Stimulated activated CD8-positive, alpha-beta memory T cell treated with anti-CD3 and anti-CD28 coated beads, Interleukin-2, amount 100 ng/mL, for 48 hours (primary cell): ENCODE measurements at regions not wholly inside any gene's neighbourhood (a gene's known extent, or its start where the extent isn't known, plus 50 kb on each side); places are given as distances from the start of the nearest gene placed in this dataset.

Source experiments
- DNase-seq, 2 donors: peaks; one replicate each; pipeline ENCODE4 v3.0.0-alpha.2; 2020; ENCODE audit warnings: low read depth in 2 of 2

DNA sequence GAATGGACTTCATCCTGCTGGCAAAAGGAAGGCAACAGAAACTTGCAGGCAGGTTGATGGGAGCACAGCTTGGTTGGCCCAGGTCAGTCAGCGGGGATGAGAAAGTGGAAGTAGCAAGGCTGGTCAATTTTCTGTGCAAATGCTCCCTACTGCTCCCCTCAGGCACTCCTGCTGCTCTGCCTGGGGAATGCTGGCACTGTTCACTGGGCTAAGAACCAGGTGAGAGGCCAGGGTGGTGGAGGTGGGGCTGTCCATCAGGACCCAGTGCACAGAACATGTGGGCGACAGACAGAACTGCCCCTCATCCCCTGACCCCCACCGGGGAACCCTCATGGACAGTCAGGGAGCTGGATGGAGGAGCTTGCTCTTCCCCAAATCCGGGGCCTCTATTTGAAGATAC lies 593.1 kb downstream of the IRX1 start:
- no peak for DNase-seq

DNA sequence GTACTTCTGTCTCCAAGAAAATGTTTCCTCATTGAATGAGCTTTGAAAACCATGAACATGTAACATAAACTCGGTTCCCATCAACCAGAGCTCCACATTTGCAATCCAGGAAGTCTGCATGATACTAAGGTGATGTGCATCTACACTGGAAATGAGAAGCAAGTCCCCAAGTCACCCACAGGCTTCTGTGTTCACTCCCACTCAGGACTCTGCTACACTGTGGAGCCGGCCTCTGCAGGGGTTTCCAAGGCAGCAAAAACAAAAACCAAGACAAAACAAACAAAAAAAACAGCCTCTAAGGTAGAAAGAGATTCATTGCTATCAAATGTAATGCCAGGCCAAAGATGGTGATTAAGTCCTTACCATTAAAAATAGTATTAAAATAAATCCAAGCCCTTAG lies 593.7 kb downstream of the IRX1 start:
- no peak for DNase-seq

DNA sequence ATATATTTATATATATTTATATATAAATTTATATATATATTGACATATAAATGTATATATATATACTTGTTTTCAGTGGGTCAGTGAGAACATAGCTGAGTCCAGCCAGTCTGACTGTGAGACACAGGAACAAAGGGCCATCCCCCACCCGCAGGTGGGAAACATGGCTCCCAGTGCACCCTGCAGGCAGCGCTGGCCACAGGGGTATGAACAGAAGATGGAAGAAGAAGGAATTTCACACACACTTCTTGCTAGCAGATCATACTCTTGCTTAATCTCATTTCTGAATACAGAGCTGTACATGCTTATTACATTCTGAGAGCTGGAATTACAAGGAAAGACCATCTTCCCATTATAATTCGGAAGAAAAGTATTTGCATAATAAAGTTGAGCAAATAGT lies 595.4 kb downstream of the IRX1 start:
- no peak for DNase-seq

DNA sequence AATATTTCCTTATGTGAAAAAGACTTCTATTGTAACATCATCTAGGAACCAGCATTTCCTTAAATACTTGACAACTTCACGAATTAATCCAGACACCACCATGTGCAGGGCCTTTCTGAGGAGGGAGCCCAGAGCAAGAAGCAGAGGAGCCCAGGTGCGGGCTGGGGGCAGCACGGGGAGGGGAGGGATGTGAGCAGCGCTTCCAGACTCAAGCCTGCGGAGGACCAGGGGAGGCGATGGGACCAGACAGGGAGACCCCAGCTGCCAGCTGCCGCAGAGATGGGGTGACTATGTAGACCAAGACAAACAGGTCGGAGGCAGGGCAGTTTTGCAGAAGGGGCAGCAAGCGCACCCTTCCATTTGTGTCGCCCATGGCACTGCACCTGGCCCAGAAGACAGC lies 596.1 kb downstream of the IRX1 start:
- no peak for DNase-seq

DNA sequence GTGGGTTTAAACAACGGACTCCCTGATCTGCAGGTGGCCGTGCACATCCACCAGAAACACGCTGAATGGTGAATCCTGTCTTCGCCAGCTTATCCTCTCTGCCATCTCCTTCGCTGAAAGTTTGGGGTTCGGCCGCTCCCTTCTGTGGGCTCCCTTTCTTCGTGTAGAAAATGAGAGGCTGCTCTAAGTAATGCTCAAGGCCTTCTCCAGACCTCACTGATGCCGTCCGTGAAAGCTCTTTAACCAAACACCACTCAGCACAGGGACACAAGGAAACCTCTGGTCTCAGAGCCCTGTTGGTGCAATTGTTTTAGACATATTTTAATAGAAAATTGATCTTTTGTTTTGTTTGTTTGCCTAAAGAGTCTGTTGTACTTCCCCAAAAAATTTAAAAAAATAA lies 596.5 kb downstream of the IRX1 start:
- DNase-seq: no peak

DNA sequence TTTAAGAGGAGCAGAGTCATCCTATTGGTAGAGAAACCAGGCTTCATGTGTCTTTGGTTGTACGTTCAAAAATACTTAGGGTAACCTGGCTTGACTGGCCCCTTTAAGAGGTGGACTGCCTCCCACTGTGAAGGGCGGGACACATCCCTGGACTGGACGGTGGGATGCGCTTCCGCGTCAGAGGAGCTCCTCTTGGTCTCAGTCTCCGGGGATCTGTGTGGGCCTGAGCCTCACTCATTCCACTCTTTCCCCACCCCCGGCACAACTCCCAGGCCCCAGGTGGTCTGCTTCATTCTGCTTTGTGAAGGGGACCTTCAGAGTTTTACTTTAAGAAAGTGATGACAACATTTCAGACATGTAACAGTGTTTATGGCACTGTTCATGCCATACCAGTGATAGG lies 601.1 kb downstream of the IRX1 start:
- no peak for DNase-seq

DNA sequence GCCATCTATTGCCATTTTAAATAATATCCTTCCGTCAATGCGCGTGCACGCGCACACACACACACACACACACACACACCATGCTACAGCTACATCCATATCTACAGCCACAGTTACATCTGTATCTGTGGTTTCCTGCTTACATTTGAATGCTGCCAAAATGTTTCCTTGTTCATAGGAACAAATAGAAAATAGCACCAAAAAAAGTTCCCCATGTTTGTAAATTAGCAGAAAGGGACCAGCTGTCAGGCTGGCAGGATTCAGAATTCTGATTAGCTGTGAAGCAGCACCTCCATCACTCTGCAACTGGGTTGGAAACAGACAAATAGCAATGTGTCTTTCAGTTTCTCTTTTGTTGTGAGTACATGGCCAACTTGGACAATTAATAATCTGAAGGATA lies 601.5 kb downstream of the IRX1 start:
- DNase-seq: no peak

DNA sequence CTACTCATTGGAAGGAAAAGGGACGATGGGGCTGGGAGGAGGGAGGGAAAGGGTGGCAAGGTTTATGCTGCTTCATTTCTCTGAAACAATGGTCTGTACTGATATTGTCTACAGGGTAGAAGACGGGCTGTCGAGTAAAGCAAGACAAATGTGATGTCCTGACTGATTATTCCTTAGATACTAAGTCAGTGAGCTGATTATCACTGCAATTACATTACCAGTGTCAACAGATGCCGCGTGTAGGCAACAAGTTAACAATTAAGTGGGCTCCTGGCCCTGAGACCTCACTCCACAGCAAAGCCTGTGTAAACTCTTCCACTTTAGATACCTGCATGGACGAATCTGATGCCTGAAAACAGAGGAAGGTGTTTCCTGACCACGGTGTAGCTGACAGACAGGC lies 602.8 kb downstream of the IRX1 start:
- DNase-seq: no peak

DNA sequence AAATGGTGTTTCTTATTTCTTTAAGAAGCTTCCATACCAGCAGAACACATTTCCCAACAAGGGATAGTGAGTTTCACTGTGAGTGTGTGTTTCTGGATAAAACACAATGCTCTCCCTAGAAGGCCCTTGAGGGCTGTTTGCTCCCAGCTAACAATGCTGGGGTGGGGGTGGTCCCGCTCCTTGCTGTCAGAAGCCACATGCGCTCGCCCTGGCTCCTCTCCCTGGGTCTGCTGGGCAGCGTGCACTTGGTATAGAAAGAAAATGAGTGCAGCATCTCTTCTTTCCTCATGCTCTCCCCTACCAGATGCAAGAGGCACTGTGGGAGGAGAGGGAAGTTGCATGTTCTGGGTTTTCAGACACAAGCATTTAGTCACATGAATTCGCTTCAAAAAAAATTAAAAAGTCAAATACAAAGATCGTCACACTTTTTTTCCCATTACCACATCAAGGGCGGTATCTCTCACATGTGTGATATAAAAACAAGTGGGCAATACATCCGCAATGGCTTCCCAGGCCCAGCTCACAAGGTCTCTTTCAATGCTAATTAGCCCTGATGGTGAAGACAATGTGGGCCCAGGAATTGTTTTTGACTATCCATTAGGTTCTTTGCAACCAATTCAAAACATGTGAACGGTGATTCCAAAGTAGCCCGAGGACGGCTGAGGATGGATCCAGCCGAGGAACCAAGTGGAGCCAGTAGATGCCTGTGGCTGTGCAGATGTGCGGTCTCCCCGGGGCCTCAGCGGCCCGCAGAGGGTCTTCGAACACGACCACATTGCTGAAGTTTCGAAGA lies 603.6 kb downstream of the IRX1 start:
- no peak for DNase-seq

DNA sequence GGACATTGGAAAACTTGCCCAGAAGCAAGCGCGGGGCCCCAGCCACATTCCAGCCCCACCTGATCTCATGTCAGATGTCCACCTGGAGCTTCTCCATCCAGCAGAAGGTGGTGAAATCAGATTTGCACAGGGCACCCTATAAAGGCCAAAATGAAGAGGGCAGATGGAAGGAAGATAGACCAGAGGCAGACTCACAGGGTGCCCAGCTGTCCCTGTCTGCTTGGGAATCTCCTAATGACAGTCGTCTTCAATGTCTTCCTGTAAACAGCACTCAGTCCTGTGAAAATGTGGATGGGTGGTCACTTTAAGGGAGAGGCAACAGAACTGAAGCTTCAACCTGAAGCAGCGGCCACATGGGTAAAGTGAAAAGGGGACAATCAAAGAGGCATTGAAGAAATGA lies 607.5 kb downstream of the IRX1 start:
- no peak for DNase-seq

DNA sequence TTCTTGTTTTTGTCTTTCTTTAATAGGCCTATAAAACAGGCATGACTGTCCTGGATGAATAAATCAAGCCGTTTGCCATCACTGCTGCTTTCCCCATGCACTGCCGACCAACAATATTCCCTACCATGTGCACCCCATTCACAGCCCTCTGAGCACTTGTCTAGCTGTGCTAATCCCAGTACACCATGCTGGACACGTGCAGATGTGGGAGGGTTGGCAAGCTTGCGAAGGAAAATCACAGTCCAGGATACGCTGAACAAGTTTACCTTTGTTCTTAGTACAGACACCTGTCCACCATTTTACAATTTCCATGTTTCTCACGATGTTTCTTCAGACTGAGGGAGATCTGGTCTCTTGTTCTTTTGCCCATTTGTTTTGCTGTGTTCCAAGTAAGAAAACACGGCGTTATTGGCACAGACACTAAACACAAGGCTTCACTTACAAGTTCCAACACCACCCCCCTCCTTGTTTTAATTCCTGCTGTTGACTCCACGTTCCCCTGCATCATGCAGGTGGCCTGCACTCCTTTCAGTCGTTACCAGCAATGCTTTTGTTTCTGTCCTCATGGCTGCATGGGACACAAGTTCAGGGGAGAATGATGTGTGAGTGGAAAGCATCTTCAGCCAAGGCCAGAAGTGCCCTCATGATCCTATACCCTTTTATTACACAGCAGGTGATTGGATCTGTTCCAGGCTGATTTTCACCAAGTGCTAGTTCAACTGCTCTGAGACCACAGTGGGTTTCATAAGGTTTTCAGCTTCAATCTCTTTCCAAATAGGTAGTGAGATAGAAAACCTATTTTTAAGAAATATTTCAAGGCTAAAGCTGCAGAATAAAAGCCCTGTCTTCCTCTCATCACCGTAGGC lies 608.9 kb downstream of the IRX1 start:
- no peak for DNase-seq

DNA sequence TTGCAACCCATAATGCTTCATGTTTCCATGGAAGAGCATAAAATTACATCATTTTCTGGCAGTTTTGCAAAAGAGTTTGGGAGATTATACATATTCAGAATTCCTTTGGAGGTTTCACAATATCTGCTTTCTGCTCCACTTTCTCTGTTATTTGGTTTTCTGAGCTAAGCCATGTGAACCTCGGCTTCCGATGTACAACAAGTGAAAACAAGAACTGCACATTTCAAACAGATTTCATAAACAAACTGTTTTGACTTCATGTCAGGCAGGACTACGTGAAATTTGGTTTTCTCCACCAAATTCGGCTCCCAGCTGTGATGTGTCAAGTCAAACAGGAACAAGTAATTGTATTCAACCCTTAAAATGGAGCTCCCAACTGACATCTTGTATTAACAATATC lies 609.8 kb downstream of the IRX1 start:
- no peak for DNase-seq

DNA sequence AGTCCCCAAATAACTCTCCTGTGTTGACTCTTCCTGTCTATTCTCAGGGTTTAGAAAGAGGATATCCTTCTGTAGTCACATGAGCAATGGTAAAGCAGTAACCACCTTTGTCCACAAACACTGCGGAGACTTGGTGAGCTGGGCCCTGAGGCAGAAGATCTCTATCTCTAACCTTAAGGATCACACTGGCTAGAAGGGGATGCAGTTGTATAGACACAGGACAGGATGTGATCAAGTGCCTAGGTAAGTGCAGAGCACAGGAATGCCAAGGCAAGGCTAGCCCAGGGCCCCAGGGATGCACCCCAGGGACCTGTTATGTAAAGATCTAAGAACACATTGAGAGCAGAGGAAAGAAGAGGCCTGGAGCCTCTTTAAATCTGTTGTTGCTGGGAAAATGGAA lies 610.5 kb downstream of the IRX1 start:
- no peak for DNase-seq

DNA sequence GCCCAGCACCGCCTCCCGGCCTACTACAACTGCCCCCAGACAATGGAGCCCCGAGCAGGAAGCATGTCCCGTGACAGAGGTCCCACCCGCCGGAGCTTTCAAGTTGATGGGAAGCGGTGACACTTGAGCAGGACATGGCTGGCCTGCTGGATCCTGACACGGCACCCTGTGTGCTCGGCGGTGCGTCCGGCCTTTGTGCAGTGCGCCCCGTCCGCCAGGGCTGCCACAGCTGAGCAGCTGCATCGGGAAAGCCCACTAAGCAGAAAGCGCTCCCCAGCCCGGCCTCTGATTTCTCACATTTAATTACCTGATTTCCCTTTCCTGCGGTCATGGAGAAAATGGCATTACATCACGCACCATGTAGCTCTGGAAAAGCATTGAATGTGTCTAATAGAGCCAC lies 611.9 kb downstream of the IRX1 start:
- DNase-seq: no peak

DNA sequence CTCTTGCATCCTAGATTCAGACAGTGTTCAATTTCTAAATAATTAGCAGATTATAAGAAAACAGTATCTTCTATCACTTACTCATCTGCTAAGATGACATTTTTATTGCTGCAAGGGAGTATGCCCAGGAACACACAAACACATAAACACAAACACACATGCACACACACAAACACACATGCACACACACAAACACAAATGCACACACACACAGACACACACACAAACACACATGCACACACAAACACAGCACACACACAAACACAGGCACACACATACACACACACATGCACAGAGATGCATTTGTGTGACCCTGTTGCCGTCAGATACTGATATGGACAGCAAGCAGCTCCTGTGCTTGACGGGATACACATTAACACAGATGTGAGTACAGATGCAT lies 612.9 kb downstream of the IRX1 start:
- no peak for DNase-seq

DNA sequence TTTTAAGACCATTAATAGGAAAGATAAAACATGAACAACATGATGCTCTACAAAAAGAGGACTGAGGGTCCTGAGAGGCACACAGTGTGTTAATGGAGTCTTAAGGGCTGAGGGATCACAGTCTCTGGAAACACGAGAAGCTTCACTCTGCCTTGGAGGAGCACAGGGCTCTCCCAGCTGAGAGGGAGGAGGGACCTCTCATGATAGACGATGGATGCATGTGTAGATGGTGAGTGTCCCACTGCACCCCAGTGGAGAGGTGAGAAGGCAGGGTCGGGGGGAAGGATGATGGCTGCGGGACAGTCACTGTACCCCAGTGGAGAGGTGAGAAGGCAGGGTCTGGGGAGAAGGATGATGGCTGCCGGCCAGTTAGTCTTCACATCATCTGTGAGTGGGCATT lies 613.4 kb downstream of the IRX1 start:
- no peak for DNase-seq

DNA sequence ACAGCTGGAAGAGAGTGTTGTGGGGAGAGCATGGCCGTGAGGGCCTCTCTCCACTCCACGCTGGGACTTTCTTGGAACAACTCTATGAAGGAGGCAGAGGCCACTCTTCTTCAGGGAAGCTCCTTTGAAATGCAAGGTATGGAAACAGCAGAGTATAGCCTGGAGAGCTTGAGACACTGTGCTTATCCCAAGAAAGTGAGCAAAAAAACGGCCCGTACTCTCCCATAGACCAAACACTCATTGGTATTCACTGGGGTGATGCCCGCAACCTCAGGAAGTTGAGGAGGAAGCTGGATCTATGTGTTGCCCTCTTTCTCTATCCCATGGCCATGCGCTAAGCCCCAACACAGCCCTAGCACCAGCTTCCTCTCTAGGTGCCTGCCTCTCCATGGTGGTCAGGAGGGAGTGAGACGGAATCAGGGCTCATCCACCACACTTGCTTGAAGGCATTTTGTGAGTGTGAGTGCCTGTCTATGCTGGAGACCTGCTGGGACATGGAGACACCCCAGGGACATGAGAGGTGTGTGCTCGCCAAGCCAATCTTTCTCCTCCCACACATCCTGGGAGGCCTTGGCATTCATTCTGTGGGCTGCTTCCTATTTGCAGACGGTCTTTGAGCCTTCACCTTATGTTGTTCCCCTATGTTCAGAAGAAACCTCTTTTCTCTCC lies 616.6 kb downstream of the IRX1 start:
- no peak for DNase-seq

DNA sequence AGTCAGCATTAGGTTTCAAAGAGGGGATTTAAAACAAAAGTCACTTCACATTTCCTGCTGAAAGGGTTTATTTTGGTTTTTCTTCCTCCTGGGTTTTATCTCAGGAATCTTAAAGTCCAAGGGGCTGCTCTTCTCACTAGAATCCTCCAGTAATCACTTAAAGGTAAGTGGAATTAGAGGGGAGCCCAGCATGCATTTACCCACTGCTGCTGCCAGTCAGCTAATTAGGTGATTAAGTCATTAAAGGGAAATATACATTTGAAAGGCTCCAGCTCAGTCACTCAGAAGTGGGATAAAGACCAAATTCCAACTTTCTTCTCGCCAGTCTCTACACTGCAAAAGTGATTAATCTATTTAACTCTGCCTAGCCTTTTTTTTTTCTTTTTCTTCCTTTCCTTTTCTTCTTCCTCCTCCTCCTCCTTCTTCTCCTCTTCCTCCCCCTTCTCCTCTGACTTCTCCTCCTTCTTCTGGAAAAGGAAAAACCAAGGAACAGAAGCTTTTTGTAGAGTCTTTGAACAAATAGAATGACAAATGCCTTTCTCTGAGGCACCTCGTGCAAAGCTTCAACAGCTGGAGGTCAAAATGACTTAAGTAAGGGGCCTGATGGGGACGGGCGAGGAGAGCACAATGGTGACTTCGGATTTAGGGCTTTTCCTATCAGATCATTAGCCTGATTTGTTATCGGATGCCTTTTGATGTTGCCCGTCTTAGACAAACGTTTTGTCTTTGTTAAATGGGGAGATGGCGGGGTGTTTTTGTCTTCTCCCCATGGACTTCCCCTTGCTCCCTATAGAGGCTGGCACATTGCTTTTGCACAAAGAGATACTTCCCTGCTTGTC lies 617.6 kb downstream of the IRX1 start:
- no peak for DNase-seq

DNA sequence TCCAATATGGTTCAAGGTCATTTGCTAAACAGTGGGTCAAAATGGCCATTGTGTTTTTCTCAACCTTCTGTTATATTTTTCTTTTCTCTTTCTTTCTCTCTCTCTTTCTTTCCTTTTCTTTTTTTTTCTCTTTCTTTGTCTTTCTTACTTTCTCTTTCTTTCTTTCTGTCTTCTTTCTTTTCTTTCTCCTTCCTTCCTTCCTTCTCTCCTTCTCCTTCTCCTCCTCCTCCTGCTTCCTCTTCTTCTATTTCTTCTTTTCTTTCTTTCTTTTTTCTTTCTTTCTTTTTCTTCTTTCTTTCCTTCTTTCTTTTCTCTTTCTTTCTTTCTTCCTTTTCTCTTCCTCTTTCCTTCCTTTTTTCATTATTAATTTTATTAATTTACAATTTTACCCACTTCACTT lies 619.5 kb downstream of the IRX1 start:
- DNase-seq: no peak

DNA sequence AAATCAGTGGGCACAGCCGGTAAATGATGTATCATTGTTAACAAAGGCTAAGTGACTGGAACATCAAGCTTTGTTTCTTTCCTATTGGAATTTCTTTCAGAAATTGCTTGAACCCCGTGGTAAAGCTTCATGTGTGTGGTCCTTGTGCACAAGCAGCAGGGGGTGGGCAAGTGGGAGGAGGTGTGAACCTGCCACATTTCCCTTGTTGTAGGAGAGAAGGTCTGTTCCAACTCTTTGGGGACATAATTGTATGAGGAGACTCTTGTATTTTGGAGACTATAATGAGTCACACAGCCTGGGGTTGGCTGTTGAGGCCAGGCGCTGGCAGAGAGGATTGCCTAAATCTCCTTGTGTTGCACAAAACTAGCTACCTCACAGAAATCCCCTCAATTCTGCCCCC lies 620.5 kb downstream of the IRX1 start:
- DNase-seq: no peak

DNA sequence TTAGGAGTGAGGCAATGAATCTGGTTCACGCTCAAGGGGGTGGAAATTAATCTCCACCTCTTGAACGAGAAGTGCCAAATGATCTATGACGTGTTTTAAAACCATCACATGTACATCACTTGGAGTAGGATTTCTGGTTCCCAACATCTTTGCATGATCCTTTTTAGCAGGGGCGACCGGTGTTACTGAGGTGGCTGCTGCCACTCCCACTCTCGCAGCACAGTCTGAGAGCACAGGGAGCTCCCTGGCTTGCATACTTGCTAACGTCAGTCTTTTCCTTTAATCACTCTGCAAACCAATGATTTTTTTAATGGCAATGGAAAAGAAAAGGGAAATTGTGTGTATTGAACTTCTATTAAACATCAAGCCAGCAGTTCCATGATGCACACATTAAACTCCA lies 624.4 kb downstream of the IRX1 start:
- DNase-seq: no peak

DNA sequence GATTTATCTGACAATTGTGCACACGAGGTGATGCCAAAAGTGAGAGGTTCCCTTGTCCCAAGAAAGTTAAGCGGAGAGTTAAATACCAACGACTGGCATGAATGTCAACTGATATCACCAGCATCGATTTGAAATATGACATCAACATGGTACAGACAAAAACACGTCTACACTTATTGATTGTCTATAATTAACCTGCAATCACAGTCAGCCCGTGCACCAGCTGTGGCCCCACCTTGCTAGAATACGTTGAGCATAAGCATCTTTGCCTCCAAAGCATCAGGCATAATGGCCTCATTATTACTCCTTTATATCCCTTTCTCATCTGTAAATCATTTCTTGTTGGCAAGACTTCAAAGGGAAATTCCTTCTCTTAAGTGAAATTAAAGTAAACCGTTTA lies 625.4 kb downstream of the IRX1 start:
- DNase-seq: no peak
